Islet precursor cell (in vitro differentiated cells): ENCODE measurements at regions not wholly inside any gene's neighbourhood (a gene's known extent, or its start where the extent isn't known, plus 50 kb on each side); places are given as distances from the start of the nearest gene placed in this dataset.
A peak's percentile ranks its signal among the peaks of the same experiment; 100 is the strongest.
"Not testable (repeated sequence)": the region's sequence is repeated elsewhere in the genome, so short reads cannot be mapped to it uniquely, and the experiment has no call there.

Experiments used
- DNase-seq: peaks from one replicate; pipeline ENCODE4 v3.0.0-alpha.2; 2018

DNA sequence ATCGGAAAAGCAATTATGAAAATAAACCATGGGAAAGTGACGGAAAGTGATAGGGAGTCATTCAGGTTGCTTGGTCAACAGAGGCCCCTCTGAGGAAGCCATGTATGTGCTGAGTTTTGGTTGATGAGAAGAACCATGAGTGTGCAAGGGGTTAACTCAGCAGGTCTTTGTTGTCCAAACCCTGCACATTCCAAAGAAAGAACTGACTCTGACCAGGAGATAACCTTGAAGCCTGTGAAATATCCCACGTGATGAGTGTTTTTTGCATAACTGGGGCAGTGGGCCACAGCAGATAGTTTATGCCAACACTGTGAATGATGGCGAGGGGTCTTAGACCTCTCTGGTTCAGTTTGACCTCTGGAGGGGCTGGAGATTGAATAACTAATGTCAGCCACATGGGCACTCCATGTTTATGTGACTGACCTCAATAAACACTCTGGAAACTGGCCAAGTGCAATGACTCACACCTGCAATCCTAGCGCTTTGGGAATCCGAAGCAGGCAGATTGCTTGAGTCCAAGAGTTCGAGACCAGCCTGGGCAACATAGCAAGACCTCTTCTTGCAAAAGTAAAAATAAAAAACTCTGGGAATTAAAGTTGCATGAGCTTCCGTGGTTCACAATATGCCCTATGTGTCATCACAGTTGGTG lies 154.0 kb upstream of the FOXK1 start:
- DNase-seq: no peak

DNA sequence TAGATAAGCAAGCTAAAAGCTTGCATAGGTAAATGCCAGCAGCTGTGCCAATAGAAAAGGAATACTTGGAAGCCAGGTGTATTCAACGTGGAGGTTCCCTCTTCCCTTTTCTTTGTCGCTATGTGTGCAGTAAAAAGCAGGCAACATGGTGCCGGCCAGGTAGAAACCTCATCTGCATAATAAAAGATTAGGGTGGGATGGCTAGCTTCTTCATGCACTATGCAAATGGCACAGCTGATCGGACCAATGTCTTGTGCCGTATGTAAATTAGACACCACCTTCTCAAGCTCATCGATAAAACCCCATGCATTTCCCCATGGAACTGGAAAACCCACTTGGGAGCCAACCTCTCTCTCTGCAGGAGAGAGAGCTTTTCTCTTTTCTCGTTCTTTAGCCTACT lies 150.9 kb upstream of the FOXK1 start:
- no peak for DNase-seq

DNA sequence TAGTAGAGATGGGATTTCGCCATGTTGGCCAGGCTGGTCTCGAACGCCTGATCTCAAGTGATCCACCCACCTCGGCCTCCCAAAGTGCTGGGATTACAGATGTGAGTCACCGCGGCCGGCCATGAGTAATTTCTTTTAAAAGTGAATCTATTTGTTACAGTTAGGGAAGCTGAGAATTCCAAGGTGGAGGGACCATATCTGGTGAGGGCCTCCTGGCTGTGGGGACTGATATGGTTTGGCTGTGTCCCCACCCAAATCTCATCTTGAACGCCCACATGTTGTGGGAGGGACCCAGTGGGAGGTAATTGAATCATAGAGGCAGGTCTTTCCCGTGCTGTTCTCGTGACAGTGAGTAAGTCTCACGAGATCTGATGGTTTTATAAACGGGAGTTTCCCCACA lies 148.8 kb upstream of the FOXK1 start:
- DNase-seq: not testable (repeated sequence)

DNA sequence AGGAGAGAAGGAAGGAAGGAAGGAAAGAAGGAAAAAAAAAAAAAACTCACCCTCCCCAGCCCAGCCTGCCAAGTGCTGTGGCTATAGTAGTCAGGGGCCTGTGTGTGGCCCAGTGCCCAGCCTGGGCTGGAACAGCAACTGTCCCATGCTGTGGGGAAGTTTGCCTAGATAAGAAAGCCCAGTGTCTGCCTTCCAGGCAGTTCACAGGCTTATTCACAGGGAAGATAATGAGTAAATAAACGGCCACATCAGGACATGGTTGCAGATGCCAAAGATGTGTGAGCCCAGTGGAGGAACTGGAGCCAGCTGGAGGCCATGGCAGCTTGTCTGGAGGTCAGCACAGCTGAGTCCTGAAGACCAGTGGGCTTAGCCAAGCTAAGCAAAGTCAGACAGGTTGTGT lies 132.4 kb upstream of the FOXK1 start:
- DNase-seq: no peak

DNA sequence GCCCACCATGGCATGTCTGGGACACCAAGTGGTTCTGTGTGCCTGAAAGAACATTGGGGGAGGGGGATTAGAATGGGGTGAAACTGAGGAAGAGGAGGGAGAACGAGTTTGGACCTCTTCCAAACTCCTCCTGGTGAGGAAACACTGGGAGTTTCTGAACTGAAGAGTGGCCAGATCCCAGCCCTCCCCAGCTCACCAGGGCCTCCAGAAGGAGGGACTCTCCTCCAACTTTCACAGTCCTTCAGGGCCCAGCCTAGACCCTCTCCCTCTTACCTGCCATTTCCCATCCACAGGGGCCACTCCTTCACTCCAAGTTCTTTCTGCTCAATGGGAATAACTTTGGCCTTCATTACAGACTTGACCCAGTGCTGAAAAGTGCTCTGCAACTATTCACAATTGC lies 132.0 kb upstream of the FOXK1 start:
- no peak for DNase-seq

DNA sequence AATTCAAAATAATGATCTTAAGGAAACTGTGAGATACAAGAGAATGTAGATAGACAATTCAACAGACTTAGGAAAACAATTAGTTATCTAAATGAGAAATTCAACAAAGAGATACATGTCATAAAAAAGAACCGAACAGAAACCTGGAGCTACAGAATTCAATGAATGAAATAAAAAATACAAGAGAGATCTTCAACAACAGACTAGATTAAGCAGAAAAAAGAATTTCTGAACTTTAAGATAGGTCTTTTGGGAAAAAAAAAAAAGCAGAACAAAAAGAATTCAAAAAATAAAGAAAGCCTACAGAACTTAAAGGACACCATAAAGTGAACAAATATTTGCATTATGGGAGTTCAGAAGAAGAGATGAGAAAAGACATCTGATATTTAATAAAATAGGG lies 129.1 kb upstream of the FOXK1 start:
- no peak for DNase-seq

DNA sequence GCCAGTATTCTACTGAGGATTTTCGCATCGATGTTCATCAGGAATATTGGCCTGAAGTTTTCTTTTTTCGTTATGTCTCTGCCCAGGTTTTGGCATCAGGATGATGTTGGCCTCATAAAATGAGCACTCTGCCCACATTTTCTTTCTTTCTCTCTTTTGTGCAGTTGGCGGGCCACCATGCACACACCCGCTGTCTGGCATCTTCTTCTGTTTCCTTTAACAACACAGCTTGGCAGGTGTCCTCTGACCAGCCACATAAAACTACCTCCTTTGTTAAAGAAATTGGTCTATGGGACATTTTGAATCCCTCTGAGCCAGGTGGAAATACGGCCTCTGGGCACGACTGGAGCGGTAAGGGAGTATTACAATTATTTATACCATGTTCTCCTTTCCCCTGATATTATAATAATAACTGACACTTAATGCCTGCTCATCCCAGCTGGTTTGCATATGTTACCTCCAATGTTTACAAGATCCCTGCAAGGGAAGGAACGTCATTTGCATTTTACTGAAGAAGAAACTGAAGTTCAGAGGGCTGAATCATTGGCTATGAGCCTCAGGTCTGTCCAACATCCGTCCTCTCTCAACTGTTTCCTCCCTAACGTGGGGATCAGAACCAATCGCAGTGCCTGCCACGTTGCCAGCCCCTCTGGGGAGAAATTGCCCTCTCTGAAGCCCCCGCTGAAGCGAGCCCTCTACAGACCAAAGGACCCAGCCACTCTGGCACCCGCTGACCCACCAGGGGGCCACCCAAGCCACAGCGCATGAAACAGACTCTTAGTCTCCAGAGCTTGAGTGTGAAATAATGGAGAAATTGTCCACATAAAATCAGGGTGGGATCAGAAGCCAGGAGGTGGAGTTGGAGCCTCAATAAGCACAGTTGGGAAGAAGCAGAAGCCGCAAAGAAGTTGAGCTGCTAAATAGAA lies 125.0 kb upstream of the FOXK1 start:
- no peak for DNase-seq

DNA sequence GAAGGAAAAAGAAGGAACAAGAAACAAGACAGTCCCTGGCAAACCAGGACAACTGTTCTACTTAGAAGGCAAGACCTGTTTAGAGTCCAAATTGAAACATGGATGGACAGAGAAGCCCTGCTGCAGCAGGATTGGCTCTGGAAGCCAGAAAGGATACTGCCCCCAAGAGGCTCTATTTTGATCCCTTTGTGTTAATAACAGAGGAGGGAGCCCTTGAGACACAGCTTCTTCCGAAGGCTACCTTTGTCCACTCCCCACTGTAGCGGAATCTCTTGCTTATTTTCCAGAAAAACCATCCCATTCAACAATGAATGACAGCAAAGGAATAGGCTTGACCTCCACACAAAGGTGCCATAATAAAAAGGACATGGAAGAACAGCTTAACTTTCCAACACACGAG lies 120.3 kb upstream of the FOXK1 start:
- DNase-seq: no peak

DNA sequence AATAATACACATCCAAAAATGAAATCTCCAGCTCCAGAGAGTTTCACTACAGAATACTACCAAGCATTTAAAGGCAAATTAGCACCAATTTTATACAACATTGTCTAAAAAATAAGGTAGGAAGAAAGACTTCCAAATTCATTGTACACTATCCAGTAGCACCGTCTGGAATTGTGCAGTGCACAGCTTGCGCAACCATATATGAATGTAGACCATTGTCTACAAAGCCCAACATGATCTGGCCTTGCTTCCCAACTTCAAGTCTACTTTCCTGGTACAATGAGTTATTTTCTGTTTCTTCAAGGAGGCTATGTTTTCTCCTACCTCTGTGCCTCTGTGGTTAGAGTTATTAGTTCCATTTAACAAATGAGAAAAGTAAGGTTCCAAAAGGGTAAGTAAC lies 115.4 kb upstream of the FOXK1 start:
- no peak for DNase-seq

DNA sequence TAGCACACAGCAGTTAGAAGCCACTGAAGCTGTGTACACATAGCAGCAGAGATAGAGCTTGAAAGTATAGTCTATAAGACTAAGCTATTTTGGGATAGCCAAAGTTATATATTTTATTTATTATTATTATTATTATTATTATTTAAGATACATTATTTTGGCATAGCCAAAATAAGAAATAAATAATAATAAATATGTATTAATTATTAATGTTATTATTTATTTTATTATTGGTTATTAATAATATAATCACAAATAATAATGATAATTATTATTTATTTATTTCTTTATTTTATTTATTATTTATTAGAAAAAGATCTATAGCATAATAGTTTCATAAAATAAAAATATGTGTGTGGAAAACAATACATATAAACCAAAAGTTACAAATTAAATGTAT lies 107.2 kb upstream of the FOXK1 start:
- DNase-seq: no peak

DNA sequence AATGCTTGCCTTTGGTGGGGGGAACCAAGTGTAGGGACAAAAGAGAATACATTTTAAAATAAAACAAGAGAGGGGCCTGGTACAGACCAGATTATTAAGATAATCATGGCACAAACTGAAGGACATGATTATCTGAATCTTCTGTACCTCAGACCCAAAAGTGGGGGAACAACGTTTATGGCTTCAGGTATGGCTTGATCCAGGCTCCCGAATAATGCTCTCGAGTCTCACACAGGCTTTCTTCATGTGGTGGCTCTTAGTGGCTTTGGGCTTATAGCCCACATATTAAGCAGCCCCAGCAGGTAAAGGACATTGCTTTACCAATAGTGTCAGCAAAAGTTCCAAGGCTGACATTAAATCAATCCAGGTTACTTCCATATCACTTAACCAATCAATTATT lies 106.8 kb upstream of the FOXK1 start:
- DNase-seq: no peak

DNA sequence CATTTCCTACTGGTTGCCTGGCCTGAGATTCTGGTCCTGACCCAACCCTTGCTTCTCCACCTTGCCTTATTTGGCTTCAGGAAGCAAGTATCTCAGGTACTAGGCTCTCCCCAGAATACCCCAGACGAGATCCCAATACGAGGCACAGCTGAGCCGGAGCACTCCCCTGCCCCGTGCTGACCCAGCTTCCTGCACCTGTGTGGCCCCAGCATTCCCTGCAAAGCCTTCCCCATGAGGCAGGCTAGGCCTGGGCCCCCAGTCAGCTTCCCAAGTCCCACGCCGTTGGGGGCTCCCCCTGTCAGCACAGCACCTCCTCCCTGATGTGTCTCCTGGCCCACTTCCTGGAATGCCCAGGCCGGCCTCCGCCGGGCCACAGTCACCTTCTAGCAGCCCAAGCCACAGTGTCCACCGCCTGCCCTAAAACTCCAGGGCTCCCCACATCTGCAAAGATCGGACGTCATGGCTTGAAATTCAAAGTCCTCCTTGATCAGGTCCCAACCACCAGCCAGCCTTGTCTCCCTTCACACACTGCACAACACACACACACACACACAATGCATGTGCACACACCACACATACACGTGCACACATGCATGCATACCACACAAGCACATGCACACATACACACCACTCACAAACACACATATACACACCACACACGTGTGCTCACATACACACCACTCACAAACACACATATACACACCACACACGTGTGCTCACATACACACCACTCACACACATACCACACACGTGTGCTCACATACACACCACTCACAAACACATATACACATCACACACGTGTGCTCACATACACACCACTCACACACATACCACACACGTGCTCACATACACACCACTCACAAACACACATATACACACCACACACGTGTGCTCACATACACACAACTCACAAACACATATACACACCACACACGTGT lies 78.9 kb upstream of the FOXK1 start:
- DNase-seq: no peak

DNA sequence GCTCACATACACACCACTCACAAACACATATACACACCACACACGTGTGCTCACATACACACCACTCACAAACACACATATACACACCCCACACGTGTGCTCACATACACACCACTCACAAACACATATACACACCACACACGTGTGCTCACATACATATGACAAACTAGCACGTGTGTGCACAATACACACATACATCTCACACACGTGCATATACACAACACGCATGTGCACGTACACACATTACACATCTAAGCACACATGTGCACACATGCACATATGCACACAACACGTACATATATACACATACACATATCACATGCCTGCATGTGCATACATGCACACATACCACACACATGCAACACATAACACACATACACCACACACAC lies 78.3 kb upstream of the FOXK1 start:
- no peak for DNase-seq

DNA sequence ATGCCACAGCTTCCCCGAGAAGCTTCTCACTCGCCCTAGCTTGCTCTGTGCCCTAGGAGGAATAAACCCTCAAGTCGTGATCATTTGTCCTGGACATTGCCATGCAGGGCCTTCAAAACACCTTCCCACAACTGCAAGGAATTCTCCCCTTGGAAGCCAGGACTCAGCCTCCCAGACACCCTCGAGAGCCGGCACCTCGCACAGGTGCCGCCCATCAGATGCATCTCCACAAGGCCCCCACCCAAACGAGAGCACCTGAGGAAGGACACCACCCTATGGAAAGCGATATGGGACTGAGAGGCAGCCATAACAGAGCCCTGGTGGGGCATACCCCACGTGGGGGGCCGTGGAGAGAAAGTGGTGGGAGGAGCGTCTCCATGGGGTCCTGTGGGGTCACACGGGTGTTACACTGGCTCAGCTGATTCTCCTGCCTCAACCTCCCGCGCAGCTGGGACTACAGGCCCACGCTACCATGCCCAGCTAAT lies 77.6 kb upstream of the FOXK1 start:
- DNase-seq: no peak

DNA sequence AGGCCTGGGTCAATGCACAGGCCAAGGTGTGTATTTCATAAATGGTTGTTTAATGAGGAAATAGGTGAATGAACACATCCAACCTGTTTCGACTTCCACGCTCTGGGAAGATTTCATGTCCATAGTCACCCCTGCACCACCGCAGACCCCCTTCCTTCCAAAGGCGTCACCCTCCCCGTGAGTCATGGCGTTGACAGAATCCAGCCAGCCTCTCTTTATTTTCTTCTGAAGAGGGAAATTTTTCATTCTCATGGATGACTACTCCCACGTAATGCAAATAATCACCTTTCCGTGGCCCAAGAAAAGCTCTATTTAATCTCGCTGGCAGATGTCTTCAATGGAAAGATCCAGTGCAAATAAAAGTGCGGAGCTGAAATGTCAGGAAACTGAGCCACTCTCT lies 75.3 kb upstream of the FOXK1 start:
- no peak for DNase-seq

DNA sequence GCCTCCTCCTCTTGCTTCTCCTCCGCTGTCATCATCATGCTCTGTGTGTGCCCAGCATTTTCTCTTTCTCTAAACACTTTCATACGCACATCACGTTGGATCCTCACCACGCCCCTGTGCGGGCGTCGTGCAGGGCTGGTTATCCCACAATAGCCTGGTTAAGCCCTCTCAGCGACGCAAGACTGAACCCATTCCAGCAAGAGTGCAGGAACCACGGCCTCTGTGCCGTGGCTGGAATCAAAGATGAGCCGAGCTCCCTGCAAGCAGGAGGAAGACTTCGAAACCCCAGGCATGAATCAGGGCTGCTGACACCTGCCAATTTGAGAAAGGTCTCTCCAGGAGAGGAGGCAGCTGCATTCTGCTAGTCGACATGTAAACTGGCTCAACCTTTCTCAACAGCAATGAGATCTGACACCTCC lies 74.8 kb upstream of the FOXK1 start:
- no peak for DNase-seq

DNA sequence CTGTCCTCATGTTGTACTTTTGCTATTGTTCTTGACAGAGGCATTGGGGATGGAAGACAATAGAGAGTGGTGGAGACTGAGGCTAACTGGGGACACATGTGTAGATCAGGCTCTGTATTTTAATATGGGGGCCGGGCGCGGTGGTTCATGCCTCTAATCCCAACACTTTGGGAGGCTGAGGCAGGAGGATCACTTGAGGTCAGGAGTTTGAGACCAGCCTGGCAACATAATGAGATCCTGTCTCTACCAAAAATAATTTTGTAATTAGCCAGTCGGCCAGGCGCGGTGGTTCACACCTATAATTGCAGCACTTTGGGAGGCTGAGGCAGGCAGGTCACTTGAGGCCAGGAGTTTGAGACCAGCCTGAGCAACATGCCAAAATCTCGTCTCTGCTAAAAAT lies 72.5 kb upstream of the FOXK1 start:
- not testable (repeated sequence) for DNase-seq

DNA sequence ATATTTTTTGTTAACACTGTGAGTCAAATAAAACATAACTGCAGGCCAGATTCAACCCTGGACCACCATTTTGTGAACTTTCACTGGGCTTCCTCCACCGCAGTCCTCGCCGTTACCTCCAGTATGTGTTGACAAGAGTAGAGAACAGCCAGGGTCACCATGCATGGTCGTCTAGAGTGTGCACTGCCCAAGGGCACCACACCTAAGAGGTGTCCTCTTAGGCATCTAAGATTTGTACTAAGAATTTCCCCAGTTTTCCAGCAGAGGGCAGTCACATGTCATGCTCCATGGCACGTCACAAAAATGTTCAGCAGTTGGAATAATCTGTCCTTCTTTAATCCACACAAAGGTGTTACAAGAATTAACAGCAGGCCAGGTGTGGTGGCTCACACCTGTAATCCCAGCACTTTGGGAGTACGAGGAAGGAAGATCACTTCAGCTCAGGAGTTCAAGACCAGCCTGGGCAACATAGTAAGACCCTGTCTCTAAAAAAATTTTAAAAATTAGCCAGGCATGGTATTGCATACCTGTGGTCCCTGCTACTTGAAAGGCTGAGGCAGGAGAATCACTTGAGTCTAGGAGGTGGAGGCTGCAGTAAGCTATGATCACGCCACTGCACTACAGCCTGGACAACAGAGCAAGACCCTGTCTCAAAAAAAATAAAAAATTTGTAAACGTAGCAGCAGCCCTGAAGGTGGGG lies 71.2 kb upstream of the FOXK1 start:
- DNase-seq: peak; percentile 76

DNA sequence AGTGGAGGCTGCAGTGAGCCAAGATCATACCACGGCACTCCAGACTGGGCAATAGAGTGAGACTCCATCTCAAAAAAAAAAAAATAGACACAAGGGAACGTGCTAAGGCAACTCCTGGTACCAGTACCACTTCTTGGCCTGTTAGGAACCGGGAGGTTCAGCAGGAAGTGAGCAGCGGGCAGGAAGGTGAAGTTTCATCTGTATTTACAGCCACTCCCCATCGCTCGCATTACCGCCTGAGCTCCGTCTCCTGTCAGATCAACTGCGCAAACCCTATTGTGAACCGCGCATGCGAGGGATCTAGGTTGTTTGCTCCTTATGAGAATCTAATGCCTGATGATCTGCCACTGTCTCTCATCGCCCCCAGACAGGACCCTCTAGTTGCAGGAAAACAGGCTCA lies 69.9 kb upstream of the FOXK1 start:
- no peak for DNase-seq

DNA sequence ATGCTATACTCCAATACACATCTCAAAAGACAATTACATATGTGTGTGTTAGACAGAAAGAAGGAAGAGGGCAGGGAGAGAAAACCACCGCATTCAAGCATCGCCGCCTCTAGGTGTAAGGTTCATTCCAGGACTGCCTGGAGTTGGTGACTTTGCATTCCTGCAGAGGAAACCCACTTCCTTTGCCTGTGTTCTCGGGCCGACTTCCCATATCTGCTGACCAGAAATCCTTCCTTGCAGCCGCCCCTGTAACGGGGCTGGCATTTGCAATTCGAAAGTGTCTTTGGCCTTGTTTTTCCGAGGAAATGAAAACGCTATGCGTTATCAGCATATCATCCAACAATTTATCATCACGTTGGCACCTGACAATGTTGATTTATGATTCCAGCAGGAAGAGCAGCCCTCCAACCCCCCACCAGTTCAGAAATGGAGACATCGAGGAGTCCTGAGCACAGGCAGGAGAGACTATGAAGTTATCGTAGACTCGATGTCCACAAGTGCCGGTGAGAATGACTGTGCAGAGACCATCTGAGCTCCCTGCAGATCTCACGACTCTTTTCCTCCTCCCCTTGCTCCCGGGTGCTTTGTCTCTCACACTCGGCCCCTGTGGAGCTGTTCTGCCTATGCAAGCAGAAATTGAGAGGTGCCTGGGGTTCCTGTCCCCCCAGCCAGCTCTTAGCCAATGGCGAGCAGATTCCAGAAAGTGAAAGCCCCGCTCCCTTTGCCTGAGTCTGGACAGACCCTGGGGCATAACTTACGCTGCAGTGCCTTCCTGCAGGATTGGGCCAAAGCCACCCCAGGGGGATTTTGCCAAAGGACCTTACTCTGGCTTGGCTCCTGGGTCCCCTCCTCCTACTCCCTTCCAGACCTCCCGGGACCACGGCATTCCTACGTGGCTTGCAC lies 68.9 kb upstream of the FOXK1 start:
- peak; percentile 82 for DNase-seq

DNA sequence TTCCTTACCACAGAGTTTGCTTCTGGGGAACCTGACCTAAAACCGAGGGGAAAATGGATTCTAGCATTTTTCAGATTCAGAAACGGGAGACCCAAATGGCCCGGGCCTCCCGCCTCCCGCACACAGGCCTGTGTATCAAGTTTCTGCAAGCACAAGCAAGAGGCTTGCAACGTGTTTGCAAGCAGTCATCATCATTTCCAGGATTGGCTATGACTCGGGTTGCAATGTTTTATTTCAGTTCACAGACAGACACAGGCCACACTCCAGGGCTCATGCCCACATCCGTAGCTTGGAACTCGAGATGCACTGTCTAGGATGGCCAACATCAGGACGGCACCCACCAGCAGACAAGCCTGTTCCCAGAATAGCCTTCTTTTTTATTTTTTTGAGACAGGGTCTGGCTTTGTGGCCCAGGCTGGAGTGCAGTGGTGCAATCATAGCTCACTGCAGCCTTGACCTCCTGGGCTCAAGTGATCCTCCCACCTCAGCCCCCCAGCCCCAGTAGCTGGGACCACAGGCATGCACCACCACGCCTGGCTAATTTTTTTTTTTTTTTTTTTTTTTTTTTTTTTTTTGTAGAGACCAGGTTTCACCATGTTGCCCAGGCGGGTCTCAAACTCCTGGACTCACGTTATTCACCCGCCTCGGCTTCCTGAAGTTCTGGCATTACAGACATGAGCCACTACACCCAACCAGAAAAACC lies 68.1 kb upstream of the FOXK1 start:
- DNase-seq: peak; percentile 55
